Stimulated activated CD8-positive, alpha-beta memory T cell treated with anti-CD3 and anti-CD28 coated beads, Interleukin-4, amount 100 ng/mL, for 4 hours (primary cell): ENCODE measurements at regions not wholly inside any gene's neighbourhood (a gene's known extent, or its start where the extent isn't known, plus 50 kb on each side); places are given as distances from the start of the nearest gene placed in this dataset.
"Not testable (repeated sequence)": the region's sequence is repeated elsewhere in the genome, so short reads cannot be mapped to it uniquely, and the experiment has no call there.

Experiments used
- DNase-seq, 2 donors: peaks; one replicate each; pipeline ENCODE4 v3.0.0-alpha.2; 2020; ENCODE audit warnings: low read depth in 2 of 2, low spot score in 1 of 2

DNA sequence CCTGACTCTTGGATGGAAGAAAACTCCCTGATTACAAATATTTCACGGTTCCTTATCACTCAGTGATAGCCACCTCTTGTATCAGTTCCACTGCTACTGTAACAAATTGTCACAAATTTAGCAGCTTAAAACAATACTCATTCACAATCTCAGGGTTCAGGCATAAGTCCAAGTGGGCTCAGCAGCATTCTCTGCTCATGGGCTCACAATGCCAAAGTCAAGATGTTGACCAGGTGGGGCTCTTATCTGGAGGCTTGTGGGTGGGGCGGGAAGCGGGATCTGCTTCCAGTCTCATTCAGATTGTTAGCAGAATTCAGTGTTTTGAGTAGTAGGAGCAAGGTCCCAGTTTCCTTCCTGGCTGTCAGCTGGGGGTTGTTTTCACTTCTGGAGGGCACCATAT is 137.3 kb upstream of the FAM78B start:
- no peak for DNase-seq

- DNase-seq, result no peak
Observed at GRCh38 chr1:166305371-166305770, 138.6 kb upstream of the FAM78B start.

GRCh38 chr1:166307261-166308188 is 140.7 kb upstream of the FAM78B start:
- DNase-seq, result no peak

GRCh38 chr1:166316306-166316705 is 149.5 kb upstream of the FAM78B start:
- not testable (repeated sequence) for DNase-seq

GRCh38 chr1:166322470-166322869 is 155.7 kb upstream of the FAM78B start:
- no peak for DNase-seq

DNA sequence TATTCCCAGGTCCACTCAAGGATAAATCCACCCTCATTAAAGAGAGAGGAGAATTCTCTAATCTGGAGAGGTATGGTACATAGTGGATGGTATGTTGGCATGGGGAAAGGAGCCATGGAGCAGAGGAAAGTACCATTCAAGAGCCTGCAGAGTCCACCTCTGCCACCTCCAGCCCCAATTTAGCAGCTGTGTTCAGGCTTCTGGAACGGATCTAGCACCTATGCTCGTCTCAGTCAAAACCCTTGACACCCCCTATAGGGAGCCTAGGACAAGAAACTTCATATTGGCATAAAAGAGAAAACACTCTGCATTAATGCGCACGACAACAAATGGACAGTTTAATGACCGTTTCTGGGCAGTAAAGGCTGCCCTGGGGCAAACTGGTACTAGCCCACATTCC is 161.1 kb upstream of the FAM78B start:
- no peak for DNase-seq

DNA sequence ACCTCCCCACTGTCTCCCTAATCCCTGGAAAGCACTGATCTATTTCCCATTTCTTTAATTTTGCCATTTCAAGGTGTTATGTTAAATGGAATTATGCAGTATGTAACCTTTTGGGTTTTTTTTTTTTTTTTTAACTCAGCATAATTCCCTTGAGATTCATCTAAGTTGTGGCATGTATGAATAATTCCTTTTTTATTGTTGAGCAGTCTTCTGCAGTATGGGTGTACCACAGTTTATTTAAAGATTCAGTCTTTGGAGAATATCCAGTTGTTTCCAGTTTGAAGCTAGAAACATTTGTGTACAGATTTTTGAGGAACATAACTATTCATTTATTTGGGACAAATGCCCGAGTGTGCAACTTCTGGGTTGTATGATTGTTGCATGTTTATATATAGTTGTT is 162.2 kb upstream of the FAM78B start:
- no peak for DNase-seq

DNA sequence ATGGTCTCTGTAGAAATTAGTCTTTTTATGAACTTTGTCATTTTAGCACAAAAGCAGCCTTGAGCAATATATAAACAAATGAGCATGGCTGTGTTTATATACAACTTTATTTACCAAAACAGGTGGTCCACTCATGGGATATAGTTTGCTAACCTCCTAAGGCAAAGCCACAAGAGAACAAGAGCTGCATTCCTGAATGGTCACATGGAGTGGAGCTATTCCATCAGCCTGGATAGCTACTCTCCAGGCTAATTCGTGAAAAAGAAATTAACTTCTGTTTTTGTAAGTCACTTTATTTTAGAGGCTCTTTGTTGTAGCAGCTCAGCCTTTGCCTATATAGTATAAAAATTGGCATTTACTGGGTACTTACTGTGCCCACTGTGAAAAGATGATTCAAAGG is 163.3 kb upstream of the FAM78B start:
- DNase-seq, result no peak

- no peak for DNase-seq
Observed at GRCh38 chr1:166338105-166338504, 171.3 kb upstream of the FAM78B start.

DNA sequence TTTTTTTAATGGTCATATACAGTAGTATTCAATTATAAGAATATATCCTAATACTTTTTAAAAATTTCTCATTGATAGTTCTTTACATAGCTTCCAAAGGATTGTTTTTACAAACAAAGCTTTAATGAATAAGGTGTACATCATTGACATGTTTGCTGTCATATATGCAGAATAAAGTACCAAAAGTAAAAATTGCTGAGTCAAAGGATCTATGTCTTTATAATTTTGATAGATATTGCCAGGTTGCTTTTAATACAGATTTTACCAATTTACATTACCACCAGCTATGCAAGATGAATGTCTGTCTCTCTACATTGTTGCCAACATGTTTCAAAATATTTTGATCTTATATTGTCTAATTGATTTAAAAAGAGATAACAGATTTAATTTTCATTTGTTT is 173.9 kb upstream of the FAM78B start:
- no peak for DNase-seq

DNA sequence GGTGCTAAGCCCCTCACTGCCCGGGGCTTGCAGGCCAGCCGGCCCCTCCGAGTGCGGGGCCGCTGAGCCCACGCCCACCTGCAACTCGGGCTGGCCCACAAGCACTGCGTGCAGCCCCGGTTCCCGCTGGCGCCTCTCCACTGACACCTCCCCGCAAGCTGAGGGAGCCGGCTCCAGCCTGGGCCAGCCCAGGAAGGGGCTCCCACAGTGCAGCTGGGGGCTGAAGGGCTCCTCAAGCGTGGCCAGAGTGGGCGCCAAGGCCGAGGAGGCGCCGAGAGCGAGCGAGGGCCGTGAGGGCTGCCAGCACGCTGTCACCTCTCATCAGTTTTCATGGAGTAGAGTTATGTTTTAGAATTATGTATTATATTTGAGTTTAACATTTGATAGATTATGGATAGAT is 176.5 kb upstream of the FAM78B start:
- DNase-seq, result no peak

- no peak for DNase-seq
Observed at GRCh38 chr1:166350490-166350889, 183.7 kb upstream of the FAM78B start.

DNA sequence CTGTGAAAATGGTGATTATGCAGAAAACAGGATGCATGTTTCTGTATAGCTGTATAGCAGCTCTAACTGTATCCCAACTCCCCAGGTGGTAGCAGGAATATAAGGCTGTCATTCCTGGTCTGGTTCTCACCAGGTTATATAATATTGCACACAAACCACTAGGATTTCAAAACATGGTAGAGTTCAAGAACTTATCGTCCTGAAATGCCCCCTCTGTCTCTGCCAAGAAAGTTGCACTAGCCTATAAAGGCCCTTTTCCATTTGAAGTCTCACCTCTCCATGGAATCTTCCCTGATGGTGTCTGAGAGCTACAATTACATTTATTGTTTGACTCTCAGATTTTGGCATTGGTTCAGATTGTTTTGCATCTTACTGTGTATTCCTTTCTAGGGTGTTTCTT is 184.9 kb upstream of the FAM78B start:
- DNase-seq, result no peak

DNA sequence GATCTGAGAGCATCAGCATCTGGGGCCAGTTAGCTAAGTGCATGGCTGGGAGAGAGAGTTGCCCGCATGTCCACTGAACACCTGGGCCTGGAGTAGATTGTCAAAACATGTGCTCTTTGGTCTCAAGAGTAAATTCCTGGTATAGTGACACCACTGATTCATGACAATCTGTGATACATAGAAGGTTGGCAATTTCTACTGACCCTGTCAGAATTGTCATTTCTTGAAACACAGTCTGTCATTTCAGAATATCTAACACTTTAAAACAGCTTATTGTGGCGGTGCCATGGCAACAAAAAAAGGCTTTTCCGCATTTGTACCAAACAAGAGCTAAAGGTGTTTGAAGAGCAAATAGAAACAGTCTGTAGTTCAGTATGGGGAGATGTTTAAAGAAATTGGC is 186.4 kb upstream of the FAM78B start:
- DNase-seq, result no peak

- DNase-seq, result no peak
Observed at GRCh38 chr1:166354406-166354805, 187.6 kb upstream of the FAM78B start.

GRCh38 chr1:166365081-166365480 is 198.3 kb upstream of the FAM78B start:
- no peak for DNase-seq

DNA sequence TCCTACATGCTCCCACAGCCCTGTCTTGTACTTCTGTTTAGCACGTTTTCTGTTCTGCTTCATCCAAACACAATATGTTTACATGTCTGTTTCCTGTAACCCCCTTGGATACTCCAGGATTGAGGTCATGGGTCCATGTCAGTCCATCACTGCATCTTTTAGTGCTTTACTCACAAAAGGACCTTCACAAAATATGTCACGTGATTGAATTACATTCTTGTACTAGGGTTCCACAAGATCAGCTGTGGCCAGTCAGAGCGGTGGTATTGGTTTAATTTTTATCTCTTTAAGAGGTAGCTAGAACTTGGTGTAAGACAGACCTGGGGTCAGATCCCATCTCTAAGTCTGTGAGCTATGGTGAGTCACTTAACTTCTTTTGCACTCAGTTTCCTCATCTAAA is 201.2 kb upstream of the FAM78B start:
- DNase-seq, result no peak

DNA sequence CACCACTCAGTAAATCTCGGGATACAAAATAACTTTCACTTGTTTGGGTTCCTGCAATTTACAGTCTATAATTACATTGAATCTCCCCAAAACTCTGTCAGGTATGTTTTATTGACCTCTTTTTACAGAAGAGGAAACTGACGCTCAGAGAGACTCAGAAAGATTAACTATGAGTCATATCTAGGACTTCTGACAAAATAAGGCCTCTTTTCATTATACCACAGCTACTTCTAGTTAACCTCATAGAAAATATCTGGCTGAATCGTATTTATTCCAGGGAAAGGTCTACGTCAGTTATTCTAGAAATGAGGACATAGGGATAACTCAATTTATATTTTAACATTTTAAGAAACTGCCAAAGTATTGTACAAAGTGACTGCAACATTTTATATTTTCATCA is 211.1 kb upstream of the FAM78B start:
- DNase-seq, result no peak

DNA sequence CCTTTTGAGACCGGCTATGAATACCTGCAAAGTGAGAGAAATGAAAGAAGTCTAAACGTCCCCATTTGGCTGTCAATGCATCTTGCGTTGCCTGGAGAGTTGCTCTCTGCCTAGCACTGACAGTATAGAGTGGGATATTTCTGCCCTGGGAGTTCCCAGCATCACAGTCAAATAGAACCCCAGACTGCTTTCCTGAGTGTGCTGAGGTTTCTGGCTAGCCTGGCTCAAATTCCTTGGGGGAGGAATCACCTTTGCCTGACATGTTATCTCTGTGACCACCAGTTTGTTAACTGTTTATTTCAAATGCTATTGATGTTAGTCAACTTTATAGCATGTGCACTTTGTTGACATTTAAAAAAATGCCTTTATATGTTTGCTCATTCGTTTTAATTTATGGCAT is 212.0 kb upstream of the FAM78B start:
- no peak for DNase-seq

DNA sequence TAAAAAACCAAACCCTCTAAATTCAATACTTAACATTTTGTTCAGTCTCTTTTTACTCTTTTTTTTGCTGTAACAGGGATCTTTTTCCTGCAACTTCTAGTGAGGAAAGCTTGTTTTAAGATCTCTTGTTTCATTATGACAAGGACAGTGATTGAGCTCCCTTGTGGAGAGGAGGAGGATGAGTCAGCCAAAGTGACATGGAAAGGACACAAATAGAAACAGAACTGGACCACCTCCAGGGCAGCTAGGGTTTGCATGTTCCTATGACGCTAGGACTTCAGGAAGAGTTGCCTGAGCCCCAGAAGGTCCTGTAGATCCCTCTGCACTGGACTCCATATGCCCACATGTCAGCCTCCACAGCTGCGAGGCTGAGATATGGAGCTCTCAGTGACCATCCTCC is 212.6 kb upstream of the FAM78B start:
- DNase-seq, result no peak

DNA sequence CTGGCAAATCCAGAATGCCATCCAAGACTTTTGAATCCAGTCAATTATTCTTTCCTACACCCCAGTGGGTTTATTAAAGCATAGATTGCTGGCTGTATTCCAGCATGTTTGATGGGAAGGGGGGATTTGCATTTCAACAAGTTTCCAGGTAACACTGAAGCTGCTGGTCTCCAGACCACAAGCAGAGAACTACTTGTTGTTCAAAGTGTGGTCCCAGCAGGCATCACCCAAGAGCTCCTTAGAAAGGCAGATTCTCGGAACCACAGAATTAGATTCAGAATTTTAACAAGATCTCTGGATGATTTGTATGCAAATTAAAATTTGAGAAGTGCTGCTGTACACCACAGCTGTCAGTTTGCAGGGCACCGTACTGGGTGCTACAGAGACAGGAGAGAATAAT is 216.3 kb upstream of the FAM78B start:
- no peak for DNase-seq

DNA sequence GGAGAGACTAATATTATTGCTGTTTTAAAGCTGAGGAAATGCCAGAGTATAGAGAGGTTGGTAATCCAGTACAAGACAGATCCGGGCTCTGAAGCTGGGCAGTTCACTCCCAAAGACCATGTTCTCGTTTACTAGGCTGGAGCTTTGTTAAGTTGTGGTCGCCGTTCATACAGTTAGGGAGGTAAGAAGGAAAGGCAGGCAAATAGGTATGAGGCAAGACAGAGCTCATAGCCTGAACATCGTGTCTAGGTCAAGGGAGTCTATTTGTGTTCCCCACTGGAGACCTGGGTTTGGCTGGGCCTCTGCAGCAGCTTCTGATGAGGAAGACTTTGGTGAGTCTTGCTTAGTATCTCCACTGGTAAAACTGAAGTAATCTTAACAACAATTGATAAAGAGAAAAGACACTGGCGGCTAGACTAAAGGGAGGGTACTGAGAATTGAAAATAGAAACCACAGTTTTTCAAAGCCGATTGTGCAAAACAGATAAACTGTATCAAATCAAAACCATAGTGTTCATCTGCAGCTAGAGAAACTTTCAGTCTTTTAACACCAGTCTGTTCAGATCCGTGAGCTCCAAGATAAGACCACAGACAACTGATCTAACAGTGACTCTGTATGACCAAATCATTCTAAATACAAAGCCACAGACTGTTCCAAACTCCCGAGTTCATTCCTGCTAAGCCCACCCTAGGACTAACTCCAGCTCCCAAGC is 217.0 kb upstream of the FAM78B start:
- no peak for DNase-seq

DNA sequence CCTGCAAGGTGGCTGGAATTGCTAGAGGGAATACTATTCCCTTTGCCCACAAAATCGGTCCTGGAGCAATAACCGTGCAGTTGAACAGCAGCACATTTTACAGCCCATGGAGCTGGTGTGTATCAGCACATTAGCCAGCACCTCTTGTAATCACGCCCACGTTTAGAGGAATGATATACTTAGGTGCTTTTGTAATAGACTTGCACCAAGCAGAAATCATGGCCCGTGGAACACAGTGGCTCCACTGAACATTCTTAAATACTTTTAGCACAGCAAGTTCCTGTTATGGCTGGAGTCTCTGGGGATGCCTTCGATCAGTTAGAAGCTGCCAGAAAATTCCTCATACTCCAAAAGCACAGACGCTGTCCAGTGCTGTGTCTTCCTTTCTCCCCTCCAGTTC is 218.1 kb upstream of the FAM78B start:
- no peak for DNase-seq
